ENCODE measurements at regions not wholly inside any gene's neighbourhood (a gene's known extent, or its start where the extent isn't known, plus 50 kb on each side); places are given as distances from the start of the nearest gene placed in this dataset.
A peak's percentile ranks its signal among the peaks of the same experiment; 100 is the strongest.

DNA sequence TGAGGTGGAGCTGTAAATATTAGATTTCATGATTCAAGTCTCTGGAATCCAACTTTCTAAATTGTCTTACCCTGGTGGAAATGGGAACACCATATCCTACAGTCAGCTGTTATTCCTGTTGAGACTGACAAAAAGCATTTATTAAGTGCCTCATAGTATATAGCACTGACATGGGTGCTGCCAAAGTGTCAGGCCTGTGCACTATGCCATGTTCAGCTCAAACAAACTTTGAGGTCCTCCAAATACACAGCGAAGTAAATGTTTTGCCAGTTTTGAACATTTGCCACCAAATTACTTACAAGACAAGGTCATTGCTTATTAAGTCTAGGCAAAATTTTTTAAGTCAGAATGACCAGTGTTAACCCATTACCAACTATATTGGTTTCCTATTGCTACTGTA, 162.9 kb upstream of the SLC25A13 start:
- no peak for DNase-seq (ENCODE audit: low read depth in 2 of 2)

DNA sequence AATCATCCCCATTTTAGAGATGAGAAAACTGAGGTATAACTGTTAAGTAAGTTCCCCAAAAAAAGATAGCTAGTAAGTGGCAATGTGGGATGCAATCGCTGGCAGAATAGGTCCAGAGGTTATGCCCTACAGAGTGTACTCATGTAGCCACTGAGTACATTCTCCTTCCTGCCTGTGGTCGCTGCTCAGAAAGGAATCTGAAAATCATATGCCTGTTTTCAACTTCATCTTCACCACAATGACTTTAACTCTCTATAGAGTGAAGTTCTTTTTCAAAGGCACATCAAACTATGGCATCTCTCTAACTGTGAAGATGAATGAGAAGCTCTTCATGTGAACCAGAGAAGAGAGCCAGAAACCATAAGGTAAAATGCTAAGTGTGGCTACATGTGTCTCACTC, 162.2 kb upstream of the SLC25A13 start:
- no peak for DNase-seq (ENCODE audit: low read depth in 2 of 2)

DNA sequence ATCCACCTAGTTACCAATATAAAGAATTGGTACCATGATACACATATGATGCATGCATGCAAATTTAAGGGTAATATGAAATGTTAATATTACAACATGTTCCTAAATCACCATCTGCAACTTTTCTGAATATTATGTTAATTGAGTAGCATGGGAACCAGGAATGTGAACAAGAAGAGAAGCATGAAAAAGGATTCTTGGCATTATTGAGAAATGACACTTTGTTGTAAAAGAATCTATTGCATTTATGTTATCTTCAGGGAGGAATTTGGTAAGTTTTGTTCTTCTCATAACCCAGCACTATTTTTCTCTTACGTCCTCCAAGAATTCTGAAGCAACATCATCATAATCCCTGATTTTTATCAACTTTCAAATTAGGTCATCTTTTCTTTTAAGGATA, 159.9 kb upstream of the SLC25A13 start:
- no peak for DNase-seq (ENCODE audit: low read depth in 2 of 2)

DNA sequence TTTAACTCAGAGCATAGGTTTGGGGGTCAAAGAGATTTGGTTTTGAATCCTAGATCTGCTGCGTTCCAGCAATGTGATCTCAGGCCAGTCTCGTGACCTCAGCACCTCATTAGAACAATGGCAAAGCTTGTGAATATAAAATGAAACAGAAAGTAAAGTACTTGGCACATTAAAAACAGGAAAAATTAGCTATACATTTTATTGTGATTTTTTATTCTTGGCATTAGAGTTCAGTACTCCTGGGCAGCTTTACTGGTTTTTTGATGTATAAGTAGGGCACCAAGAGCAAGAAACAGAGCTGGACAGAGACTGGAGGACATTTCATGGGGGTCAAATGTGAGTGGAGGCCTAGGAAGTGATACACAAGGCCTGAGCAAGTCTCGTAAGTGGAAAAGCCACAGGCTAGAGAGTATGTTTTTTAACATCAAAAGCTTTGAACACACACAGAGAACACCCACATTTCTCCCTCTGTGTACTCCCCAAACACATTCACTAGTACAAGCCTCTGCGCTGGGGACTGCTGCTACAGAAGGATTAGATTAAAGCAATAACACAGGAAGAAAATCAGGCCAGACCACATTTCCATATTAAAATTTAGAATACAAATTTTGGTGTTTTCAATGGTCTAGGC, 157.2 kb upstream of the SLC25A13 start:
- DNase-seq (ENCODE audit: low read depth in 2 of 2): no peak

DNA sequence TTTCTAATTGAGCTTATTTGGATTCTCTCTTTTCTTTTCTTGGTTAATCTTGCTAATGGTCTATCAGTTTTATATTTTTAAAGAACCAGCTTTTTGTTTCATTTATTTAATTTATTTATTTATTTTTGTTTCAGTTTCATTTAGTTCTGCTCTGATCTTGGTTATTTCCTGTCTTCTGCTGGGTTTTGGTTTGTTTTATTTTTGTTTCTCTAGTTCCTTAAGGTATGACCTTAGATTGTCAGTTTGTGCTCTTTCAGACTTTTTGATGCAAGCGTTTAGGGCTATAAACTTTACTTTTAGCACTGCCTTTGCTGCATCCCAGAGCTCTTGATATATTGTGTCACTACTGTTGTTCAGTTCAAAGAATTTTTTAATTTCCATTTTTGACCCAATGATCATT, 149.7 kb upstream of the SLC25A13 start:
- DNase-seq (ENCODE audit: low read depth in 2 of 2): no peak

DNA sequence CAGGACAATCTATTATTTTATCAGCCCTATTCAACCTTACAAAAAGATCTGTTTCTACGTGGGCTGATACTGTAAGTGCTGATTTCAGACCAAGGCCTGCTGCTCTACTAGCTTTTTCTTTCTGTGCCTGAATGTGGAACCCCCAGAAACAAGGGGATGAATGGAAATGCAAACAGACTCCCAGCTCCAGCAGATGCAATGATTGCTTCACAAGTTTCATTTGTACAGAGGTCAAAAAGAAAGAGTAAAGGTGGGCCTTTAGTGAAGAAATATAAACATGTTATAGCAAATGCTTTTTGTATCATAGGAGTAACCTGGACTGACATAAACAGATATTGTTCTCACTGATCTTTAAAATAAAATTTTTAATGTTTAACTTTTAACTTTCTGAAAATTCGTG, 130.2 kb upstream of the SLC25A13 start:
- no peak for DNase-seq (ENCODE audit: low read depth in 2 of 2)

DNA sequence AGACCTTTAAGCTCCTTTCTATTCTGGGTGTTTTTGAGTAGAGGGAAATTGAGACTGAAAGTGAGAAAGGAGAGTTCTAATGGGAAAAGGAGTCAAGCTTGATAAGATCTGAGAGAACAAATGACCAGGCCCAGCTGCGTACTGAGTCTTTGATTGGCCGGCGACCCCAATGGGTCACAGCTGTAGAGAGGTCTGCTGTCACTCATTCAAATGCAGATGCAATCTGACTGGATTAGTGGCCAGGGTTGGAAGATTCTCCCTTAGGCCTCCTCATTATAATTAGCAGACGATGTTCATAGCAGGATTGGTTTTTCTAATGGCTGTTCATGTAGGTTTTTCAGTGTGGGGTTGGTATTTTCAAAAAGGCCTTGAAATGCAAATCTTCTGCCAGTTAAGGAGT, 127.2 kb upstream of the SLC25A13 start:
- no peak for DNase-seq (ENCODE audit: low read depth in 2 of 2)

DNA sequence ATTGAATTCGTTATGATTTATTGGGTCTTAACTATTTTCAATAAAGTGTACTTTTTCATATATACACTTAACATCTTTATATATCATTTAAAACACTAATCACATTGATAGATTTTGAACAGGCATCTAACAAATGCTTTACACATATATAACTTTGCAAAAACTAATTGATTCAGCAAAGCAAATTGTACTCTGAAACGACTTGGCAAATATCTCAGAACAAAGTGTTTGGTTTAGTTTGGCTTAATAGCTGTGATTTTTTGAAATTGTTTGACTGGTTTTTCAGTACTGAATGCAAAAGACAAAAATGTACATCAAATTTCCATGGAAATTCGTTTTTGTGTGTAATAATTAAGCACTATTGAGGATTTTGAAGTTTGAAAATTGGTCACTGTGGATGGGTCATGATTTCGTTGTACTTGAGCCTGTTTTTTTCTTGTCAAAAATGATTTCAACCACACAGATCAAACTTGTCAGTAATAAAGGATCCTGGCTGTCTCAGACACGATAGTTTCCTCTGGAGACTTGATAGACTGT, 125.3 kb upstream of the SLC25A13 start:
- no peak for DNase-seq (ENCODE audit: low read depth in 2 of 2)

DNA sequence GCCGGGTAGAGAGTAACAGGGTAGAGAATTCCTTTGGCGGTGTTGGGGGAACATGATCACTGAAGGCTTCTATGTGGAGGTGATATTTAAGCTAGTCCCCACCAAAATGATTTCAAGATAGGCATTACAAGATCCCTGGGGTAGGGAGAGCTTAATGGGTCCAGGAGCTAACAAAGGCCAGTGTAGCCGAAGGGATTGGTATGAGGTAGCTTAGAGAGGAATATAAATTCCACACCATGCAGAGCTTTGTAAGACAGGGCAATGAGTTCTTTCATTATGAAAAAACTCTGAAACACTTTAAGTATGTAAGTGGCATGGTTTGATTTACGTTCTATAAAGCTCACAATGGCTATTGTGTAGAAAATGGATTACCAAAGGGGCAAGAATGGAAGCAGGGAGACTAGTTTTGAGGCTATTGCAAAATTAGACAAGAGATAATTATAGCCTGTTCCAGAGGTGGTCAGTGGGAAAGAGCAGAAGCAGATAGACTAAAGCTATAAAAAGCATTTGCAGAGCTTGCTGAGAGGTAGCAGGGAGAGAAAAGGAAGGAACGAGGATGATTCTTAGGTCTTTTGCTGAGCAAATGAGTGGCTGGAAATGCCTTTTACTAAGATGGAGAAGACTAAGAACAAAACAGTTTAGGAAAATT, 119.7 kb upstream of the SLC25A13 start:
- no peak for DNase-seq (ENCODE audit: low read depth in 2 of 2)

DNA sequence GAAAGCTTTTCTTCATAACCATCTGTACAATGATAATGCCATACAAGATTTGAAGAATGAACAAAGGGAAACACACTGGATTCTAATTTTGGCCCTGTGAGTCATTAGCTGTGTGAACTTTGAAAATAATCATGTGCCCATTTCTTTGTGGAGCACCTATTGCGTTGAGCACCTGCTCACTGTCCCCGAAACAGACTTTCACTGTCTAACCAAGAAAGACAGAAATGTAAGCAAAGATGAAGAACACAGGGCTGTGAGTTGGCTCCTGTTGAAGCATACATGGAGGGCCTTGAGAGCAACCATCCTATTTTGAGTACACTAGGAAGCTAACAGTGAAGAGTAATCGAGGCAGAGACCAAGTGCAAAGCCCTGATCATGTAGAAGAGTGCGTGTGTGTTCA, 118.4 kb upstream of the SLC25A13 start:
- no peak for DNase-seq (ENCODE audit: low read depth in 2 of 2)

DNA sequence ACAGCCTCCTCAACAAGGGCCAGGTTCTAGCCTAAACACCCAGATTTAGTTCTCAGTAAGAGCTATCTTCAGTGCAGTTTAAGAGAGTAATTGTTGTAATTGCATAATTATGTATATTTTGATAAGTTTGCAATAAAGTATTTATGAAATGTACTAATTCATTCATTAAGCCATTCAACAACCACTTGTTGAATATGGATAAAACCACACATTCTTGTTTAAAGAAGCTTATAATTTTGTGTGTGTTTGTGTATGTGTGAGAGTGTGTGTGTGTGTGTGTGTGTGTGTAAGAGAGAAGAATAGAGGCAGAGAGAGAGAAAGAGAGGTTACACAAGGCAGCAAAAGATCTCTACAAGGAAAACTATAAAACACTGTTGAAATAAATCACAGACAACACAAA, 115.0 kb upstream of the SLC25A13 start:
- DNase-seq (ENCODE audit: low read depth in 2 of 2): no peak

DNA sequence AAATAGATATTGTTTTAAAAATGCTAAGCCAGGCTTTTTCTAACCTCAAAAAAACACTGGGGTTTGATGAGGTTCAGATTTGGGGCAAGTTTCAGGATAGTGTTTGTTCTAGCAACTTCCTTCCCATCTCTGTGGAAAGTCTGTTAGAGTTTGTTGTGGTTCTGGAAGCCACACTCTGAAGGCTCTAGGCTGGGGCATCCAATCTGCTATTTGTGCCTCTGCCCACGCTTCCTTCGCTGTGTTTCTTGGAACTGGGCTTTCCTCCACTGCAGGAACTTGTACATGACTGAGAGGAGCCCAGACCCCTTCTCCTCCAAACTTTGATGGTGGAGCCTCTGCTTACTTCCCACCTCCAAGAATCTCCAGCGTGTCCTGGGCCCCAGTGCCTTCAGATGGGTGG, 108.5 kb upstream of the SLC25A13 start:
- DNase-seq (ENCODE audit: low read depth in 2 of 2): no peak

DNA sequence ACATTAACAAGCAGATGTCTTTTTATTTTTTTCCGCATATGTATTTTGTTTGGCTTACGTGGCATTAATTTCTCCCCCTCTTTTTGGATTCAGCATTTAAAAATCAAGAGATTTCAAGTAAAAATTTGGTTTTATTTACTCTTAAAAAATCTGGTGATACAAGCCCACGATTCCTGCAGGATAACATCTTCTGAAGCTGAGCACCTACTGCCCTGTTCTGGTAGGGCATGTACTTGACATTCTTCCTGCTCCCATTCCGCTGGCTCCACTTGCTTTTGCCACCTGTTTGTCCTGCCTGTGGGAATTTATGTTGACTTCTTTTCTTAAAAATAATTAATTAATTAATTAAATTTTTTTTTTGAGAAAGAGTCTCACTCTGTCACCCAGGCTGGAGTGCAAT, 105.2 kb upstream of the SLC25A13 start:
- no peak for DNase-seq (ENCODE audit: low read depth in 2 of 2)

DNA sequence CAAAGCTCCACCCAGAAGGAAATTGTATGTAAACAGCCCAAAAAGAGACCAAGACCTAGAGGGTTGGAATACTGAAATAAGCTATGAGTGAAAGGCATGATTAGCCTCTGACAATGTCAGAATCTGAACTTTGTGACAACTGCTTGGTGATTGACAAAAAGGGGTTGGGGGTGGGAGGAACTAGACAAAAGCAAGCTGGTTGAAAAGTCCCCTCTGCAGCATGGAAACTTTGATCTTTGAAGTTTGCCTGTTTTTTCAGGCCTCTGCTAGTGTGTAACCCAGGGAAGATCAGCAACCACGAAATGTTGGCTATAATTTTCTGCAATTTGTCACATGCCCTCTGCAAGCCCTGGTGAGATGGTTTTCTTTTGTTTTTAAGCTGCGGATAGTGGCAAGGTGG, 104.8 kb upstream of the SLC25A13 start:
- no peak for DNase-seq (ENCODE audit: low read depth in 2 of 2)

DNA sequence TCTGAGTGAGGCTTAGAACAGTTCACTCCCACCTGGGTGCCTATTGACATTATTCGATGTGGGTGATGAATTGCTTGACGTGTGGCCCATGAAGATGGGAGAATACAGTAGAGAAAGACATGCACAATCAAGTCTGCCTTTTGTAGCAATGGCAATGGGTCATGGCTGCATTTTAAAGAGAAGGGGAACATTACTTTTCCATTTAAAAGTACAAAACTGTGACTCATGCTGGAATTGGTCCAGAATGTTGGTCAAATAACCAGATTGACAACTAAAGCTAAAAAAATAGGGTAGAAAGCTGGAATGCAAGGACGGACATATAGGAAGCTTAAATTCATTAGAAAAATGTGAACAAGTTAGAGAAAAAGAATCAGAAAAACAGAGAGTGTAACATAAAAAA, 104.1 kb upstream of the SLC25A13 start:
- no peak for DNase-seq (ENCODE audit: low read depth in 2 of 2)

DNA sequence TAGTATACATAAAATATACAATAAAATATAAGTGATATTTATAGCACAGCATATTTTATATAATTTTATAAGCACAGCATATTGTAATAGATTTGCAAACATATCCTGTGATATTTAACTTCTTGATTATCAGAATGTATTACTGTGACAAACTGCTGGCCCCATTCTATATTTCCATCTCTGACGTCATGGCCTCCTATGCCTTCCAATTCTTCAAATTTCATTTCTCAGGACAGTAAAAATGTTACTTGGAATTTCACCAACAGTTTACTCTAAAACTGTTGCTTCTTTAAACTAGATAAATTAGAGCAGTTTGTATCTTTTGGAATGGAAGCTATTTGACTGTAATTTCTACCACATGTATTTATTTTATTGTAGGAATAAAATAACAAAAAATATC, 102.5 kb upstream of the SLC25A13 start:
- DNase-seq (ENCODE audit: low read depth in 2 of 2): no peak

DNA sequence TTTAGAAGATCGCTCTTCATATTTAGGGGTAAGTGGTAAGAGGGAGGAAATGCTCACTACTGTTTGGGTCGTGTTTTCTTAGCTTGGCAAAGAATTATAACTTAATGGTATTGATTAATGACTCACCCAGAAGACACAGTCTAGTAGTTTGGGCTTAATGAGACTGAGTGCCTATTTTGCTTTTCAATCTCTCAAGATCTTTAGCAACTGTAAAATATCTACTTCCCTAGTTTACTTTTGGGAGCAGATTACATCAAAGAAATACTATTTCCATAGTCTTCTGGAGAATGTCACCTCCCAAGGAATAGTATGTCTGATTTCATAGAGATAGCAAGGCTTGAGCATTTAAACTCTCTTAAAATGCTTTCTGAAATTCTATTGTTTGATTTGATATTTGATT, 100.5 kb upstream of the SLC25A13 start:
- DNase-seq (ENCODE audit: low read depth in 2 of 2): no peak

DNA sequence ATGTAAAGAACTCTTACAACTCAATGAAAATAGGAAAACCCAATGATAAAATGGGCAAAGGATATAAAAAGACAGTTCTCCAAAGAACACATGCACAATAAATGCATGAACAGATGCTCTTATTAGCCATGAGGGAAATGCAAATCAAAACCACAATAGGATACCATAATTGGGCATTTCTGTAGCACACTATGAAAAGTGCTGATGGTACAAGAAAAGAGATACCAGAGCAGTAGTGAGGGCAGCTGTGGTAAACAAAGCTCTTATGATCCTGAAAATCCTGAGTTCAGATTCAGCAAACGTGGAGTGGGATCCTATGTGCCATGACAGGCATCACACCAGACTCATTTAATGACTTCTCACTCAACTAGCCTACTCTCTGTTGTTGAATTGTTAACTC, 96.7 kb upstream of the SLC25A13 start:
- no peak for DNase-seq (ENCODE audit: low read depth in 2 of 2)

DNA sequence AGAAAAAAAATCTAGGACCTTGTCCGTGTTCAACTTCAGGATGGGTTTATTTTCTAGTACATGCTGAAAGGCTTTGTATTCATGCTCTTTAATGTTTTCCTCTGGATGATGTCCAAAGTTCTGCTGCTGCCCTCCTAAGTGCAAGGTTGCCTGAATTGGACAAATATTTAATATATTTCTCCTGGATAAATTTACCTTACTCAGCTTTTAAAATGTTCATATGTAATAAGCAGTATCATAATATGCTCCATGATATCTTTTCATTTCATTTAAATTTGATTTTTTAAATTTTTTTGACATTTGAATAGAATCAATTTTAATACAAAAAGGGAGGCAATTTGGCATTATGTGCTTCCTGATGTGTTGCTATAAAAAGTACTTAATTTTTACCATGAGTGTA, 95.9 kb upstream of the SLC25A13 start:
- DNase-seq (ENCODE audit: low read depth in 2 of 2): no peak

DNA sequence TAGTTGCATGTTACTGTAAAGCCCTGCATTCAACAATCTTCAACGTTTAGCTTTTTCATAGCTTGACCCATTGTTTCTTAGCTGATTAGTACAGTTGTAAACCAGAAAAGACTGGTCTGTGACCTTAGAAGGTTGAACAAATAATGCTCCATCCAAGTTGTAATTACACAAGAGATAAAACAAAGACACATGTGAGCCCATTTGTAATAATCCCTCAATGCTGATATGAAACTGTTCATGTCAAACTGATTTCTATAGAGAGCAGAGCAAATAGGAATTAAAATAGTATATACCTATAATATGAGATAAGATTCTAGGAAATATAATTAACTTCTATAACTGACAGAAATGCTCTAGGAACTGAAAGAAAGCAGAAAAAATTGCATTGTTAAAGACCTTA, 94.7 kb upstream of the SLC25A13 start:
- DNase-seq (ENCODE audit: low read depth in 2 of 2): no peak

DNA sequence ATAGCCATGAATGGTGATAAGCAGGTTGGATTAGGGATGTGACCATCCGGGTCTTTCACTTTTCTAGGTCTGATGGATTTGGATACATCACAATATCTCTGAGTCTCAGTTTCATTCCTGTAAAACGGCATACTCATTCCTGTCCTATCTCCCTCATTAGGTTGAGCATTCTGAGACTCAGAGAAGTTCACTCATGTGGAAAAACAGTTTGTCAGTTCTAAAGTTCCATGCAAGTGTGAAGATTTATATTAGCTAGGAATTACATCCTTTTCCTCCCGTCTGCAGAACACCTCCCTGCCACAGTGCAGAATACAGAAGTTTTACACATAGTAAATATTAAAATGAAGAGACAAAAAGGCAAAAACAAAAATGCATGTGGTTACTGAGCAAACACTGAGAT, 94.2 kb upstream of the SLC25A13 start:
- DNase-seq (ENCODE audit: low read depth in 2 of 2): no peak

DNA sequence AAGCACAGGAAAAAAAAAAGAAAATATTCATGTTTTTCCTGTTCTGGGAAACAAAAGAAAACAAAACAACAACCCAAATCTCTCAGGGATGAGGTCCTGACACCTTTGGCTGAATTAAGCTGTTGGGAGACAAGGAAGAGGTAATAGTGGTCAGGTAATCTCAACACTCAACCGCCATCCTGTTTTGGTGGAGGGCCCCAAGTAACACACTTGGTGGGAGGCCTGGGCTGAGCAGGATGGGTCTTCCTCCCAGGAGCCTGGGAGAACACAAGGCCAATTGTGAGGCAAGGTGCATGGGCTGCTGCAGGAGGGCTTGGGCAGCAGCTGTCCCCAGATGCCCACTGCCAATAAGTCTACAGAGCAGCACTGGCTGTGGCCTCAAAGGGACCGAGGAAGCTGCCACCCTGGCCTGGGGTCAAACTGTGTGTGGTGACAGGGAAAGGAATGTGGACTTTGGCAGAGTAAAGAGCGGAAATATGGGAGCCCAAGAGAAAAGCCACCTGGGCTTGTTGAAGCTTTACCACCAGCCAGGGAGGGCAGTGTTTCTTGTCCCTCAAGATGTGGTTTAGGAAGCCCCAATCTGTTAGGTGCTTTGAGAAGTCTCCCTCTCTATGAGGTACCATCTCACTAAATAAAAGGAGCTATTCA, 93.5 kb upstream of the SLC25A13 start:
- no peak for DNase-seq (ENCODE audit: low read depth in 2 of 2)

DNA sequence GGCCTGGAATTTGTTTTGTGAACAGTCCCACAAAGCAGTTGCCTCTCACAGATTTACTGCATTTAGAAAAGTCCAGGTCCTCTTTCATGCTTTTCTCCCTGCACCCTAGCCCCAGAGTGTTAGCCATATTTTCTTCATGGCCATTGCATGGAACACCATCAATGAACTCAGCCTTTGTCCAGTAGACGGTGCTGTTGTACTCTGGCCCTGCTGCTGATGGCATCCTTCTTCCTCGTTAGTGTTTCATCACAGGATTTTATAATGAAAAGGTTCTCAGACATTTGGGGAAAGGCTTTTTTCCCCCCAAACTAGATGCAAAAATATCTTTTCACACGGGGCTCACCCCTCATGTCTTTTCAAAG, 93.0 kb upstream of the SLC25A13 start:
- DNase-seq (ENCODE audit: low read depth in 2 of 2): peak; percentile 1 to 13
